NOMO-1 treated with dmso at 0.1 percent for 144 hours (cell line): ENCODE measurements at regions not wholly inside any gene's neighbourhood (a gene's known extent, or its start where the extent isn't known, plus 50 kb on each side); places are given as distances from the start of the nearest gene placed in this dataset.

ENCODE experiments used
- DNase-seq: peaks from one replicate; lab custom pipeline; 2025; ENCODE audit not compliant: unreplicated experiment; lab: John Stamatoyannopoulos, UW

GRCh38 chr3:72347819-72348319 lies 500.4 kb downstream of the SHQ1 start:
- DNase-seq, result no peak

GRCh38 chr3:72346526-72346926 lies 501.7 kb downstream of the SHQ1 start:
- DNase-seq, result peak; percentile 31

- no peak for DNase-seq
These were observed 502.3 kb downstream of the SHQ1 start for GRCh38 chr3:72345980-72346379.

GRCh38 chr3:72345237-72345878 lies 502.9 kb downstream of the SHQ1 start:
- DNase-seq, result no peak

GRCh38 chr3:72344647-72345046 lies 503.6 kb downstream of the SHQ1 start:
- no peak for DNase-seq

- peak; percentile 36 for DNase-seq
These were observed 504.0 kb downstream of the SHQ1 start for GRCh38 chr3:72344236-72344635.

- no peak for DNase-seq
These were observed 505.2 kb downstream of the SHQ1 start for GRCh38 chr3:72343078-72343477.

GRCh38 chr3:72342450-72342849 lies 505.8 kb downstream of the SHQ1 start:
- no peak for DNase-seq

GRCh38 chr3:72341920-72342319 lies 506.3 kb downstream of the SHQ1 start:
- no peak for DNase-seq

- no peak for DNase-seq
These were observed 506.9 kb downstream of the SHQ1 start for GRCh38 chr3:72341380-72341770.

GRCh38 chr3:72340476-72341379 lies 507.5 kb downstream of the SHQ1 start:
- DNase-seq, result no peak

- DNase-seq, result no peak
These were observed 508.2 kb downstream of the SHQ1 start for GRCh38 chr3:72340056-72340455.

- no peak for DNase-seq
These were observed 508.6 kb downstream of the SHQ1 start for GRCh38 chr3:72339670-72340030.

- no peak for DNase-seq
These were observed 509.1 kb downstream of the SHQ1 start for GRCh38 chr3:72338942-72339669.

- no peak for DNase-seq
These were observed 509.9 kb downstream of the SHQ1 start for GRCh38 chr3:72338082-72338941.

GRCh38 chr3:72337480-72337855 lies 510.8 kb downstream of the SHQ1 start:
- no peak for DNase-seq

- DNase-seq, result no peak
These were observed 511.3 kb downstream of the SHQ1 start for GRCh38 chr3:72336821-72337479.

- no peak for DNase-seq
These were observed 512.1 kb downstream of the SHQ1 start for GRCh38 chr3:72336114-72336651.

- no peak for DNase-seq
These were observed 512.7 kb downstream of the SHQ1 start for GRCh38 chr3:72335458-72336095.
